OCI-LY7 (cell line): ENCODE measurements at regions not wholly inside any gene's neighbourhood (a gene's known extent, or its start where the extent isn't known, plus 50 kb on each side); places are given as distances from the start of the nearest gene placed in this dataset.

Experiments
- BruUV-seq: library from RNA; stranded (reverse); fragments of 400-500 nt; replicated peaks from 2 replicates; lab custom pipeline; 2021; lab: Mats Ljungman, UMichigan
- CTCF ChIA-PET: fragments of 300-600 bp; sonication (Branson Sonifier 250); formaldehyde crosslinking; loops from one replicate; lab custom pipeline; 2022; ENCODE audit warnings: antibody characterized with exemption; ENCODE audit not compliant: unreplicated experiment; lab: Charles Lee
- POLR2A ChIA-PET: fragments of 300-600 bp; sonication (Branson Sonifier 250); formaldehyde crosslinking; loops from one replicate; lab custom pipeline; 2022; ENCODE audit warnings: antibody characterized with exemption; lab: Charles Lee
- DNase-seq: peaks from one replicate; pipeline ENCODE4 v3.0.0-alpha.2; 2015; ENCODE audit warnings: low spot score
- H2AFZ ChIP-seq: fragments of 200-600 bp; sonication (generic), shearing (Covaris generic); 2 replicates; pipeline ENCODE4 v1.6.1; 2014; ENCODE audit warnings: mild to moderate bottlenecking, antibody characterized with exemption, low read length, moderate library complexity
- H3K27ac ChIP-seq: fragments of 200-600 bp; sonication (generic); 2 replicates; pipeline ENCODE4 v1.5.1; 2014; ENCODE audit warnings: mixed run types, low read depth, mild to moderate bottlenecking, moderate library complexity, low read length, inconsistent platforms; ENCODE audit not compliant: poor library complexity, severe bottlenecking
- H3K36me3 ChIP-seq: fragments of 200-600 bp; sonication (generic); 2 replicates; pipeline ENCODE4 v1.6.1; 2014; ENCODE audit warnings: mild to moderate bottlenecking, antibody characterized with exemption, low read length, moderate library complexity, mixed read lengths; ENCODE audit not compliant: insufficient read depth
- H3K4me1 ChIP-seq: fragments of 200-600 bp; sonication (generic); 2 replicates; pipeline ENCODE4 v1.5.1; 2014; ENCODE audit warnings: mild to moderate bottlenecking, low read length; ENCODE audit not compliant: insufficient read depth, poor library complexity, severe bottlenecking
- H3K4me2 ChIP-seq: fragments of 200-600 bp; sonication (generic); 2 replicates; pipeline ENCODE4 v1.6.1; 2014; ENCODE audit warnings: mild to moderate bottlenecking, low read length
- H3K4me3 ChIP-seq: fragments of 200-600 bp; sonication (generic); 2 replicates; pipeline ENCODE4 v1.5.1; 2014; ENCODE audit warnings: mild to moderate bottlenecking, low read depth, low read length; ENCODE audit not compliant: poor library complexity, severe bottlenecking
- H3K79me2 ChIP-seq: fragments of 200-600 bp; sonication (generic); 2 replicates; pipeline ENCODE4 v1.6.1; 2016; ENCODE audit warnings: low read depth, mild to moderate bottlenecking, low read length, moderate library complexity, mixed read lengths; ENCODE audit not compliant: insufficient read depth
- H3K9me2 ChIP-seq: fragments of 200-600 bp; sonication (generic); 2 replicates; pipeline ENCODE4 v1.6.1; 2016; ENCODE audit warnings: mild to moderate bottlenecking, low read length, mixed read lengths; ENCODE audit not compliant: insufficient read depth
- H3K9me3 ChIP-seq: fragments of 200-600 bp; sonication (generic); 2 replicates; pipeline ENCODE4 v1.6.1; 2014; ENCODE audit warnings: mild to moderate bottlenecking, mixed run types, low read length, mixed read lengths
- H4K20me1 ChIP-seq: fragments of 200-600 bp; sonication (generic); 2 replicates; pipeline ENCODE4 v1.6.1; 2014; ENCODE audit warnings: mild to moderate bottlenecking, antibody characterized with exemption, low read length, moderate library complexity, mixed read lengths; ENCODE audit not compliant: insufficient read depth
- EZH2phosphoT487 ChIP-seq: fragments of 200-600 bp; sonication (generic); IDR thresholded peaks from 2 replicates; pipeline ENCODE4 v1.6.1; 2018; ENCODE audit warnings: low read depth, borderline replicate concordance, mild to moderate bottlenecking, mixed run types, antibody characterized with exemption, low read length, moderate library complexity, mixed read lengths
- intact Hi-C: fragments of 100-400 bp; cut with micrococcal nuclease; formaldehyde crosslinking; loops from one replicate; pipeline ENCODE4 v1.10.0; 2022; ENCODE audit not compliant: unreplicated experiment
- TF ChIP-seq, protein P1 (sequence below): fragments of 200-600 bp; sonication (generic); conservative IDR thresholded peaks from 2 replicates; pipeline ENCODE4 v1.5.1; 2014; ENCODE audit warnings: mild to moderate bottlenecking, antibody characterized with exemption, low read length, moderate library complexity, mixed read lengths

DNA sequence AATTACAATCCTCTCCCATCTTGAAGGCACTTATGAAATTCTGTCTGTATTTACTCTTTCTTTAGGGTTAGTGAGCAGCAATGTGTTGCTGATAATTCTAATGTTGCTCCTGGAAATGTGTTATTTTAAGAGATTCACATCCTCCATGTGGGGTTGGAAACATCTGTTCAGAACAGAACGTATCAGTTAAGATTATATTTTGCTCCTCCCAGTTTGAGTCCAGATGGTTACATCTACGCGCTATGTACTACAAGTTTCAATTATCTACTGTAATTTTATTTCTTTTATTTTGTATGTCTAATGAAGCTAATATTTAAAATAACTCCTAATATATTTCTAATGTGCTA, 250.6 kb upstream of the KLF6 start:
- CTCF ChIA-PET, result no interaction called here

GRCh38 chr10:4034907-4035598, 250.0 kb upstream of the KLF6 start:
- no peak overlapping the region for H3K4me2 ChIP-seq
- H3K9me3 ChIP-seq, result no peaks in the 10 kb centered on the region
- H3K4me3 ChIP-seq, result no peak overlapping the region
- no TSS peak for BruUV-seq
- H3K27ac ChIP-seq, result no peak overlapping the region
- ChIA-PET CTCF (no interaction called here), POLR2A (no interaction called here)
- H3K9me2 ChIP-seq, result no peaks in the 10 kb centered on the region
- no peaks in the 10 kb centered on the region for H3K4me1 ChIP-seq
- H3K36me3 ChIP-seq, result no peaks in the 10 kb centered on the region
- TF ChIP-seq, protein P1, sequence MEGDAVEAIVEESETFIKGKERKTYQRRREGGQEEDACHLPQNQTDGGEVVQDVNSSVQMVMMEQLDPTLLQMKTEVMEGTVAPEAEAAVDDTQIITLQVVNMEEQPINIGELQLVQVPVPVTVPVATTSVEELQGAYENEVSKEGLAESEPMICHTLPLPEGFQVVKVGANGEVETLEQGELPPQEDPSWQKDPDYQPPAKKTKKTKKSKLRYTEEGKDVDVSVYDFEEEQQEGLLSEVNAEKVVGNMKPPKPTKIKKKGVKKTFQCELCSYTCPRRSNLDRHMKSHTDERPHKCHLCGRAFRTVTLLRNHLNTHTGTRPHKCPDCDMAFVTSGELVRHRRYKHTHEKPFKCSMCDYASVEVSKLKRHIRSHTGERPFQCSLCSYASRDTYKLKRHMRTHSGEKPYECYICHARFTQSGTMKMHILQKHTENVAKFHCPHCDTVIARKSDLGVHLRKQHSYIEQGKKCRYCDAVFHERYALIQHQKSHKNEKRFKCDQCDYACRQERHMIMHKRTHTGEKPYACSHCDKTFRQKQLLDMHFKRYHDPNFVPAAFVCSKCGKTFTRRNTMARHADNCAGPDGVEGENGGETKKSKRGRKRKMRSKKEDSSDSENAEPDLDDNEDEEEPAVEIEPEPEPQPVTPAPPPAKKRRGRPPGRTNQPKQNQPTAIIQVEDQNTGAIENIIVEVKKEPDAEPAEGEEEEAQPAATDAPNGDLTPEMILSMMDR, result no peak
- TF ChIP-seq EZH2phosphoT487, result no peak
- intact Hi-C loops, result no loop called here
- H3K79me2 ChIP-seq, result no peaks in the 10 kb centered on the region
- DNase-seq, result no peak
- no peaks in the 10 kb centered on the region for H4K20me1 ChIP-seq
- no peak overlapping the region for H2AFZ ChIP-seq

More for the DNA sequence above, 250.6 kb upstream of the KLF6 start:
- Histone ChIP-seq H3K4me3 (no peak overlapping the region), H2AFZ (no peak overlapping the region), H3K27ac (no peak overlapping the region), H3K9me2 (no peaks in the 10 kb centered on the region), H4K20me1 (no peaks in the 10 kb centered on the region), H3K79me2 (no peaks in the 10 kb centered on the region), H3K36me3 (no peaks in the 10 kb centered on the region), H3K4me2 (no peak overlapping the region), H3K4me1 (no peaks in the 10 kb centered on the region), H3K9me3 (no peaks in the 10 kb centered on the region)
- no peak for DNase-seq
- POLR2A ChIA-PET, result no interaction called here
- intact Hi-C loops, result no loop called here
- TF ChIP-seq EZH2phosphoT487, result no peak
- TF ChIP-seq, protein P1, result no peak
- no TSS peak for BruUV-seq

GRCh38 chr10:4033341-4033896, 248.4 kb upstream of the KLF6 start:
- Histone ChIP-seq H3K4me2 (no peak overlapping the region), H3K9me3 (no peaks in the 10 kb centered on the region), H3K4me3 (no peak overlapping the region), H4K20me1 (no peaks in the 10 kb centered on the region), H2AFZ (no peak overlapping the region), H3K36me3 (no peaks in the 10 kb centered on the region), H3K79me2 (no peaks in the 10 kb centered on the region), H3K9me2 (no peaks in the 10 kb centered on the region), H3K4me1 (no peaks in the 10 kb centered on the region), H3K27ac (no peak overlapping the region)
- CTCF ChIA-PET, result no interaction called here
- TF ChIP-seq, protein P1, result no peak
- no peak for TF ChIP-seq EZH2phosphoT487
- intact Hi-C loops, result no loop called here
- DNase-seq, result no peak
- no TSS peak for BruUV-seq
- POLR2A ChIA-PET, result no interaction called here
